Neutrophil (primary cell): ENCODE measurements at regions not wholly inside any gene's neighbourhood (a gene's known extent, or its start where the extent isn't known, plus 50 kb on each side); places are given as distances from the start of the nearest gene placed in this dataset.

ENCODE experiments used
- H3K27ac ChIP-seq: fragments of 200-600 bp; sonication (generic); 2 replicates; pipeline ENCODE4 v1.5.1; 2016; ENCODE audit warnings: mild to moderate bottlenecking, moderate library complexity
- H3K27me3 ChIP-seq: fragments of 200-600 bp; sonication (generic); 2 replicates; pipeline ENCODE4 v1.6.0; 2016; ENCODE audit warnings: mild to moderate bottlenecking
- H3K36me3 ChIP-seq: fragments of 200-600 bp; sonication (generic); 2 replicates; pipeline ENCODE4 v1.5.1; 2017
- H3K4me1 ChIP-seq, 2 experiments: fragments of 200-600 bp in 1 of 2; sonication (generic) in 1 of 2; 1 replicate in 1 of 2; 2 replicates in 1 of 2; pipeline versions ENCODE4 v1.5.1 to v1.6.1; 2013 to 2016; ENCODE audit warnings: low read depth in 1 of 2, low read length in 1 of 2, mild to moderate bottlenecking in 1 of 2, moderate library complexity in 1 of 2; ENCODE audit not compliant: control insufficient read depth in 1 of 2, insufficient read depth in 1 of 2
- H3K4me3 ChIP-seq, 2 experiments: fragments of 200-600 bp in 1 of 2; sonication (generic) in 1 of 2; 1 replicate in 1 of 2; 2 replicates in 1 of 2; pipeline ENCODE4 v1.5.1; 2013 to 2016; ENCODE audit warnings: low read depth in 1 of 2, low read length in 1 of 2, mild to moderate bottlenecking in 1 of 2, moderate library complexity in 1 of 2
- H3K9me3 ChIP-seq: fragments of 200-600 bp; sonication (generic); 2 replicates; pipeline ENCODE4 v1.5.1; 2016
- CTCF ChIP-seq: fragments of 200-600 bp; sonication (generic); IDR thresholded peaks from 2 replicates; pipeline ENCODE4 v1.5.1; 2016; ENCODE audit warnings: antibody characterized with exemption

GRCh38 chr14:65195042-65195719, 92.9 kb upstream of the MAX start:
- no peaks in the 10 kb centered on the region for H3K36me3 ChIP-seq
- no peaks in the 10 kb centered on the region for H3K27me3 ChIP-seq
- no peaks in the 10 kb centered on the region for H3K4me1 ChIP-seq
- no peak for TF ChIP-seq CTCF
- no peaks in the 10 kb centered on the region for H3K9me3 ChIP-seq
- no peak overlapping the region for H3K4me3 ChIP-seq
- no peak overlapping the region for H3K27ac ChIP-seq

GRCh38 chr14:65198346-65198745, 96.0 kb upstream of the MAX start:
- no peak for TF ChIP-seq CTCF
- Histone ChIP-seq H3K4me1 (no peaks in the 10 kb centered on the region), H3K36me3 (no peaks in the 10 kb centered on the region)

GRCh38 chr14:65200454-65200853, 98.1 kb upstream of the MAX start:
- no peaks in the 10 kb centered on the region for H3K9me3 ChIP-seq
- TF ChIP-seq CTCF: no peak

More at GRCh38 chr14:65198346-65198745, 96.0 kb upstream of the MAX start:
- Histone ChIP-seq H3K27ac (no peak overlapping the region), H3K27me3 (no peaks in the 10 kb centered on the region), H3K4me3 (no peak overlapping the region), H3K9me3 (no peaks in the 10 kb centered on the region)

GRCh38 chr14:65203574-65203973, 101.3 kb upstream of the MAX start:
- TF ChIP-seq CTCF: no peak
- H3K36me3 ChIP-seq: no peaks in the 10 kb centered on the region
- H3K4me1 ChIP-seq: no peaks in the 10 kb centered on the region
- no peak overlapping the region for H3K27ac ChIP-seq
- H3K27me3 ChIP-seq: no peaks in the 10 kb centered on the region
- H3K4me3 ChIP-seq: no peak overlapping the region
- H3K9me3 ChIP-seq: no peaks in the 10 kb centered on the region

More at GRCh38 chr14:65200454-65200853, 98.1 kb upstream of the MAX start:
- Histone ChIP-seq H3K4me1 (no peaks in the 10 kb centered on the region), H3K27me3 (no peaks in the 10 kb centered on the region), H3K36me3 (no peaks in the 10 kb centered on the region), H3K4me3 (no peak overlapping the region), H3K27ac (no peak overlapping the region)

- H3K4me1 ChIP-seq: no peaks in the 10 kb centered on the region
- H3K27me3 ChIP-seq: no peaks in the 10 kb centered on the region
- H3K9me3 ChIP-seq: no peaks in the 10 kb centered on the region
- no peaks in the 10 kb centered on the region for H3K36me3 ChIP-seq
- no peak overlapping the region for H3K4me3 ChIP-seq
- H3K27ac ChIP-seq: no peak overlapping the region
- TF ChIP-seq CTCF: no peak
These were observed 101.7 kb upstream of the MAX start for GRCh38 chr14:65204056-65204455.
